B cell (primary cell): ENCODE measurements at regions not wholly inside any gene's neighbourhood (a gene's known extent, or its start where the extent isn't known, plus 50 kb on each side); places are given as distances from the start of the nearest gene placed in this dataset.

Source experiments
- CTCF ChIP-seq: fragments of 200-600 bp; IDR thresholded peaks from one replicate; pipeline ENCODE4 v1.8.0; 2022; ENCODE audit warnings: antibody characterized with exemption, mild to moderate bottlenecking
- EZH2 ChIP-seq: IDR thresholded peaks from 2 replicates; pipeline ENCODE4 v1.6.1; 2012; ENCODE audit warnings: borderline replicate concordance, low read depth, mild to moderate bottlenecking, moderate library complexity, low read length; ENCODE audit not compliant: insufficient read depth, poor library complexity, severe bottlenecking

GRCh38 chr18:40985436-40985835 is 969.6 kb upstream of the PIK3C3 start:
- TF ChIP-seq CTCF (no peak), EZH2 (no peak)
